Natural killer cell (primary cell): ENCODE measurements at regions not wholly inside any gene's neighbourhood (a gene's known extent, or its start where the extent isn't known, plus 50 kb on each side); places are given as distances from the start of the nearest gene placed in this dataset.

Source experiments
- ATAC-seq, 3 donors: fragments of 150-1000 bp in 2 of 3; fragments of 200-7000 bp in 1 of 3; cut with Tn5 transposase; 1 replicate in 1 of 3; 2 replicates in 2 of 3; pipeline ENCODE4 v1.10.0; 2021; ENCODE audit warnings: mild to moderate bottlenecking in 2 of 3, moderate library complexity in 2 of 3
- DNase-seq, 2 donors: peaks; one replicate each; pipeline versions ENCODE4 v3.0.0 to v3.0.0-alpha.2; 2013 to 2021; ENCODE audit warnings: mixed read lengths in 1 of 2
- H3K27ac ChIP-seq: one replicate; pipeline ENCODE4 v1.5.1; 2013; ENCODE audit warnings: mild to moderate bottlenecking, low read length
- H3K27me3 ChIP-seq: one replicate; pipeline ENCODE4 v1.6.1; 2013; ENCODE audit warnings: low read length; ENCODE audit not compliant: control insufficient read depth, insufficient read depth
- H3K36me3 ChIP-seq: one replicate; pipeline ENCODE4 v1.6.1; 2013; ENCODE audit warnings: low read length; ENCODE audit not compliant: control insufficient read depth, insufficient read depth
- H3K4me1 ChIP-seq: one replicate; pipeline ENCODE4 v1.6.1; 2013; ENCODE audit warnings: low read length; ENCODE audit not compliant: control insufficient read depth, insufficient read depth
- H3K4me3 ChIP-seq: one replicate; pipeline ENCODE4 v1.5.1; 2013; ENCODE audit warnings: low read length
- H3K9me3 ChIP-seq: one replicate; pipeline ENCODE4 v1.6.1; 2013; ENCODE audit warnings: low read length; ENCODE audit not compliant: control insufficient read depth, insufficient read depth
- H3K27ac Mint-ChIP-seq, 2 donors: one replicate each; pipeline ENCODE4 v1.8.0; 2022; ENCODE audit warnings: mild to moderate bottlenecking in 2 of 2, mixed read lengths in 2 of 2, moderate library complexity in 1 of 2
- H3K27me3 Mint-ChIP-seq, 2 donors: one replicate each; pipeline ENCODE4 v1.8.0; 2022; ENCODE audit warnings: low read depth in 2 of 2, mixed read lengths in 2 of 2
- H3K36me3 Mint-ChIP-seq: one replicate; pipeline ENCODE4 v1.8.0; 2022; ENCODE audit warnings: mixed read lengths
- H3K4me1 Mint-ChIP-seq, 2 donors: one replicate each; pipeline ENCODE4 v1.8.0; 2022; ENCODE audit warnings: mixed read lengths in 2 of 2
- H3K4me3 Mint-ChIP-seq: one replicate; pipeline ENCODE4 v1.8.0; 2022; ENCODE audit warnings: mild to moderate bottlenecking, moderate library complexity, mixed read lengths
- H3K9me3 Mint-ChIP-seq, 2 donors: one replicate each; pipeline ENCODE4 v1.8.0; 2022; ENCODE audit warnings: mixed read lengths in 2 of 2
- WGBS: methylation state at CpG from one replicate; pipeline ENCODE4 v1.1.7; 2013; ENCODE audit warnings: missing lambda C conversion rate; ENCODE audit not compliant: insufficient coverage; 5-methylcytosine and 5-hydroxymethylcytosine counted together
- intact Hi-C: fragments of 100-400 bp; cut with micrococcal nuclease; formaldehyde crosslinking; loops from one replicate; pipeline ENCODE4 v1.14.2; 2022
- TF ChIP-seq, protein P1 (sequence below): fragments of 200-600 bp; IDR thresholded peaks from one replicate; pipeline ENCODE4 v1.8.0; 2022; ENCODE audit warnings: antibody characterized with exemption

DNA sequence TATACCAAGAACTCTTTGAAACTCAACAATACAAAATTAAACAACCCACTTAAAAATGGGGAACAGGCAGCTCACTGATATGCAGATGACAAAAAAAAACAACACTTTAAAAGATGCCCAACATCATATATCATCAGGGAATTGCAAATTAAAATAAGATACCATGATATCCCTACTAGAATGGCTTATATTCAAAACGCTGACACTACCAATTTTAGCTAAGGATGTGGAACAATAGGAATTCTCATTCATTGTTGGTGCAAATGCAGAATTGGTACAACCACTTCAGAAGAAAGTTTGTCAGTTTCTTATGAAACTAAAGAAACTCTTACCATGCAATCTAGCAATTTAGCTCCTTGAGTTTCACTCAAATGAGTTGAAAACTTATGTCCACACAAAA lies 259.0 kb upstream of the HS3ST1 start:
- TF ChIP-seq, protein P1, sequence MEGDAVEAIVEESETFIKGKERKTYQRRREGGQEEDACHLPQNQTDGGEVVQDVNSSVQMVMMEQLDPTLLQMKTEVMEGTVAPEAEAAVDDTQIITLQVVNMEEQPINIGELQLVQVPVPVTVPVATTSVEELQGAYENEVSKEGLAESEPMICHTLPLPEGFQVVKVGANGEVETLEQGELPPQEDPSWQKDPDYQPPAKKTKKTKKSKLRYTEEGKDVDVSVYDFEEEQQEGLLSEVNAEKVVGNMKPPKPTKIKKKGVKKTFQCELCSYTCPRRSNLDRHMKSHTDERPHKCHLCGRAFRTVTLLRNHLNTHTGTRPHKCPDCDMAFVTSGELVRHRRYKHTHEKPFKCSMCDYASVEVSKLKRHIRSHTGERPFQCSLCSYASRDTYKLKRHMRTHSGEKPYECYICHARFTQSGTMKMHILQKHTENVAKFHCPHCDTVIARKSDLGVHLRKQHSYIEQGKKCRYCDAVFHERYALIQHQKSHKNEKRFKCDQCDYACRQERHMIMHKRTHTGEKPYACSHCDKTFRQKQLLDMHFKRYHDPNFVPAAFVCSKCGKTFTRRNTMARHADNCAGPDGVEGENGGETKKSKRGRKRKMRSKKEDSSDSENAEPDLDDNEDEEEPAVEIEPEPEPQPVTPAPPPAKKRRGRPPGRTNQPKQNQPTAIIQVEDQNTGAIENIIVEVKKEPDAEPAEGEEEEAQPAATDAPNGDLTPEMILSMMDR = no peak
- DNase-seq = no peak
- Mint-ChIP-seq H3K4me1 (no peaks in the 10 kb centered on the region), H3K27me3 (no peaks in the 10 kb centered on the region), H3K9me3 (peaks cover 0 to 2% of the 10 kb centered on the region in 2 donors), H3K4me3 (no peak overlapping the region), H3K36me3 (no peaks in the 10 kb centered on the region), H3K27ac (no peak overlapping the region)
- Histone ChIP-seq H3K27ac (no peak overlapping the region), H3K9me3 (no peaks in the 10 kb centered on the region), H3K4me1 (no peaks in the 10 kb centered on the region), H3K36me3 (no peaks in the 10 kb centered on the region), H3K4me3 (no peak overlapping the region), H3K27me3 (no peaks in the 10 kb centered on the region)
- no peak for ATAC-seq
- 71% methylated on average over 1 of the region's 1 CpG for WGBS
- intact Hi-C loops = no loop called here

DNA sequence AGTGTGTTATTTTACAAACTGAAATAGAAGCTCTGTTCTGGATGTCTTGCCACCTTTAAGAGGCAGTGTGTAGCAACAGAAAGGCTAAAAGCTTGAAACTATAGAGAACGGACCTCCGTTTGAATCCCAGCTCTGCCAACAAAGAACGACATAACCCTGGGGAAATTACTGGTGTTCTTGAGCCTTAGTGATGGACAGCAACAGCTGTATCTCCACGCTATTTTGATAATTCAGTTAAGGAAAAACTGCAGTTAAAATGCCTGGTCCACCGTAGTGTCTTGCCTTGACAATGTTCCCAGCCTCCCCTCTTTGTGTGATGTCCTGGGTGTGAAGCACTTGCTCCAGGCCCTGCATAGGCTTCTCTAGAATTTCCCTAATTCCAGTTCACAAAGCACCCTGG lies 256.8 kb upstream of the HS3ST1 start:
- no peaks in the 10 kb centered on the region for H3K36me3 ChIP-seq
- Mint-ChIP-seq H3K9me3 (peaks cover 0 to 2% of the 10 kb centered on the region in 2 donors), H3K4me1 (no peaks in the 10 kb centered on the region), H3K27ac (no peak overlapping the region), H3K36me3 (no peaks in the 10 kb centered on the region), H3K27me3 (no peaks in the 10 kb centered on the region), H3K4me3 (no peak overlapping the region)
- no peaks in the 10 kb centered on the region for H3K27me3 ChIP-seq
- intact Hi-C loops = no loop called here
- TF ChIP-seq, protein P1 = no peak
- no peak overlapping the region for H3K4me3 ChIP-seq
- H3K9me3 ChIP-seq = no peaks in the 10 kb centered on the region
- no peak overlapping the region for H3K27ac ChIP-seq
- WGBS = 95% methylated on average over 5 of the region's 5 CpGs
- no peak for ATAC-seq
- H3K4me1 ChIP-seq = no peaks in the 10 kb centered on the region
- DNase-seq = no peak

DNA sequence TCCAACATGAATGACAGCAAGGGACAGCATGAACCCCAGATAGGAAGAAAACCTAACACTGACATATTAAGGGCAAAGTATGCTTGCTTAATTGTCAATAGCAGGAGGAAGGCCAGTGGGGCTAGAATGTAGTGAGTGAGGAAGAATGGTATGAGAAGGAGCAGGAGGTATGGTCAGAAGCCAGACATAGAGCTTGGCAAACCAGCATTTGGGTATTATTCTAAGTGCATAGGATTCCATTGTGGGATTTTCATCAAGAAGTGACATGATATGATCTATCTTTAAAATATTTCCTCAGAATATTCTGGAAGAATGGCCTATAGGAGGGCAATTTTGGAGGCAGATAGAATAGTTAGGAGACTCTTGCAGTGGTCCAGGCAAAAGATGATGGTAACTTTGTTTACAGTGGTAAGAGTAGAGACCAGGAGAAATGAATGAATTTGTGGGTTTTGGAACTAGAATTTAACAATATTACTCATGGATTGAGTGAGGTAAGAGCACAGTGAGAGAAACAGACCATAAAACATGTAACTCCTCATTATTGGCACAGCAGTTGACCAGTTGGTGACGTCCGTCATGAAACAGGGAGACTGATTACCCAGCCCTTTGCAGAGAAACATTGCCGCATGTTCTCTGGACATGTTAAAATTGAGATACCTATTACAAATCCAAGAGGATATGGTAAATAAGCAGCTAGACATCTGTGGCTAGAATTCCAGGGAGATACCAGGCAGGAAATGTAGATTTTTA lies 246.5 kb upstream of the HS3ST1 start:
- intact Hi-C loops = no loop called here
- ATAC-seq (no peak), DNase-seq (no peak)
- H3K27me3 Mint-ChIP-seq = no peaks in the 10 kb centered on the region
- TF ChIP-seq, protein P1 = no peak
- Histone ChIP-seq H3K36me3 (no peaks in the 10 kb centered on the region), H3K4me1 (no peaks in the 10 kb centered on the region), H3K9me3 (no peaks in the 10 kb centered on the region), H3K4me3 (no peak overlapping the region), H3K27me3 (no peaks in the 10 kb centered on the region), H3K27ac (no peak overlapping the region)
- no peaks in the 10 kb centered on the region for H3K4me1 Mint-ChIP-seq
- H3K9me3 Mint-ChIP-seq = no peaks in the 10 kb centered on the region
- 94% methylated on average over 3 of the region's 3 CpGs for WGBS
- H3K27ac Mint-ChIP-seq = no peak overlapping the region
- no peaks in the 10 kb centered on the region for H3K36me3 Mint-ChIP-seq
- no peak overlapping the region for H3K4me3 Mint-ChIP-seq

DNA sequence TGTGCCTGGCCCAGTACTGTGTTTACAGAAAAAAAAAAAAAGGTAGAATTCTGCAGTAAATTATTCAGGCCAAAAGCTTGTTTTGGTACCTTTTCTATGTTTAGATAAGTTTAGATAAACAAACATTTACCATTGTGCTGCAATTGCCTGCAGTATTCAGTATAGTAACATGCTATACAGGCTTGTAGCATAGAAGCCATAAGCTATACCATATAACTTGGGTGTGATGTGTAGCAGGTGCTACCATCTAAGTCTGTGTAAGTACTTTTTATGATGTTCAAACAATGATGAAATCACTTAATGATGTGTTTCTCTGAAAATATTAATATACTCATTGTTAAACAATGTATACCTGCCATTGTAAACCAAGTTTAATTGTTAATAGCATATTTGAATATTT lies 241.6 kb upstream of the HS3ST1 start:
- H3K9me3 ChIP-seq = no peaks in the 10 kb centered on the region
- intact Hi-C loops = no loop called here
- Mint-ChIP-seq H3K27ac (no peak overlapping the region), H3K27me3 (peaks cover 0 to 4% of the 10 kb centered on the region in 2 donors), H3K36me3 (no peaks in the 10 kb centered on the region), H3K9me3 (peaks cover 3% of the 10 kb centered on the region in 2 donors), H3K4me1 (no peaks in the 10 kb centered on the region), H3K4me3 (no peak overlapping the region)
- DNase-seq (no peak), ATAC-seq (no peak)
- H3K4me3 ChIP-seq = no peak overlapping the region
- H3K27me3 ChIP-seq = no peaks in the 10 kb centered on the region
- H3K36me3 ChIP-seq = no peaks in the 10 kb centered on the region
- no peak overlapping the region for H3K27ac ChIP-seq
- TF ChIP-seq, protein P1 = no peak
- H3K4me1 ChIP-seq = no peaks in the 10 kb centered on the region
